CD4-positive, CD25-positive, alpha-beta regulatory T cell (primary cell): ENCODE measurements at regions not wholly inside any gene's neighbourhood (a gene's known extent, or its start where the extent isn't known, plus 50 kb on each side); places are given as distances from the start of the nearest gene placed in this dataset.

ENCODE experiments used
- ATAC-seq, 2 donors: fragments of 150-1000 bp; cut with Tn5 transposase; one replicate each; pipeline ENCODE4 v1.10.0; 2021; ENCODE audit warnings: low read depth in 2 of 2, moderate number of reproducible peaks in 2 of 2, moderate library complexity in 1 of 2
- DNase-seq, 3 donors: peaks; one replicate each; pipeline versions ENCODE4 v3.0.0 to v3.0.0-alpha.2; 2012 to 2022; ENCODE audit warnings: mixed read lengths in 1 of 3
- H3K27ac ChIP-seq: one replicate; pipeline ENCODE4 v1.7.0; 2013; ENCODE audit warnings: mild to moderate bottlenecking, low read length; ENCODE audit not compliant: insufficient read depth, poor library complexity, severe bottlenecking
- H3K27me3 ChIP-seq: one replicate; pipeline ENCODE4 v1.7.0; 2013; ENCODE audit warnings: low read length; ENCODE audit not compliant: control insufficient read depth, insufficient read depth
- H3K36me3 ChIP-seq: one replicate; pipeline ENCODE4 v1.7.0; 2013; ENCODE audit warnings: mild to moderate bottlenecking, low read length, moderate library complexity; ENCODE audit not compliant: control insufficient read depth, insufficient read depth
- H3K4me1 ChIP-seq: 2 replicates; pipeline ENCODE4 v1.7.0; 2013; ENCODE audit warnings: mild to moderate bottlenecking, low read length; ENCODE audit not compliant: insufficient read depth, control insufficient read depth, poor library complexity, severe bottlenecking
- H3K4me3 ChIP-seq: one replicate; pipeline ENCODE4 v1.7.0; 2013; ENCODE audit warnings: low read depth, mild to moderate bottlenecking, low read length, moderate library complexity
- H3K9me3 ChIP-seq, 2 experiments: 1 replicate in 1 of 2; 2 replicates in 1 of 2; pipeline ENCODE4 v1.7.0; 2013; ENCODE audit warnings: low read length in 2 of 2, mild to moderate bottlenecking in 1 of 2, moderate library complexity in 1 of 2; ENCODE audit not compliant: control insufficient read depth in 2 of 2
- H3K27ac Mint-ChIP-seq, 3 donors: one replicate each; pipeline ENCODE4 v1.8.0; 2020 to 2022; ENCODE audit warnings: mild to moderate bottlenecking in 3 of 3, mixed read lengths in 3 of 3, moderate library complexity in 2 of 3
- H3K27me3 Mint-ChIP-seq: one replicate; pipeline ENCODE4 v1.8.0; 2022; ENCODE audit warnings: mild to moderate bottlenecking, mixed read lengths
- H3K36me3 Mint-ChIP-seq: one replicate; pipeline ENCODE4 v1.8.0; 2020; ENCODE audit warnings: mixed read lengths
- H3K4me1 Mint-ChIP-seq, 4 donors: one replicate each; pipeline ENCODE4 v1.8.0; 2020 to 2022; ENCODE audit warnings: mixed read lengths in 4 of 4, mild to moderate bottlenecking in 1 of 4
- H3K4me3 Mint-ChIP-seq, 4 donors: one replicate each; pipeline ENCODE4 v1.8.0; 2020 to 2022; ENCODE audit warnings: mild to moderate bottlenecking in 4 of 4, mixed read lengths in 4 of 4, moderate library complexity in 3 of 4
- H3K9me3 Mint-ChIP-seq, 7 donors: one replicate each; pipeline ENCODE4 v1.8.0; 2020 to 2022; ENCODE audit warnings: mixed read lengths in 7 of 7, mild to moderate bottlenecking in 3 of 7, moderate library complexity in 2 of 7

DNA sequence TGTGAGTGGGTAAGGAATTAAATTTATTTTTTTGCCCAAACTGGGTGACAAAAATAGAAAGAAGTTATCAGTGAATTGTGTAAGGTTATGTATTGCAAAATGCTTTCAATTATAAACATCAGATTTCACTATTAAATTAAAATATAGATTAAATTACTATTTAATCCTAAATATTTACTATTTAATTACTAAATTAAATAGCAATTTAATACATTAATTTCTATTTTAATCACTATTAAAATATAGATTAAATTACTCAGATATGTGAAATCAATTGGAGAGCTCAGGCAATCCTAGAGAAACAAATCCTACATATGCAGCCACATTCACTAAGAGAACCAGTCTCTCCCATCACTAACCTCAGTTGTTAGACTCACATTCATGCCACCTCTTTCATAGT, 2075.8 kb downstream of the MRPL39 start:
- H3K27ac Mint-ChIP-seq = no peak overlapping the region
- peaks cover 0 to 12% (median 2%) of the 10 kb centered on the region in 7 donors for H3K9me3 Mint-ChIP-seq
- H3K4me3 Mint-ChIP-seq = no peak overlapping the region

DNA sequence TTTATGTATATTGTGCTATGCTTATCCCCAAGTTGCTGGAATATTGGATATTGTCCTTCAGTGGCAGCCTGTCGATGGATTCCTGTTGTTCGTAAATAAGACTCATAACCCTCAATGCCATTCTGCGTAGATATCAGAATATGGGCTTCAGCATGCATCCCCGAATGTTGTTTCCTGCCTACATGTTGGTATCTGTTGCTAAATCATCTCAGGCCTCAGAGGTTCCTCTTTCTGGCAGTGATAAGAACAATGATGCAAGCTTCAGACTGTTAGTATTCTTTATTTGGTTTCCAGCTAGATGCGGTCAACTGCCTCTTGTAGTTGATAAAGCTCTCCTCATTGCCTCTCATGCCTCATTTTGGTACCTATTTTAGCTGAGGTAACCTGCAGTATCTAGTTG, 2082.6 kb downstream of the MRPL39 start:
- no peak overlapping the region for H3K4me3 ChIP-seq
- no peak for DNase-seq
- no peak for ATAC-seq
- no peaks in the 10 kb centered on the region for H3K9me3 ChIP-seq
- Mint-ChIP-seq H3K27ac (no peak overlapping the region), H3K36me3 (no peaks in the 10 kb centered on the region), H3K4me3 (no peak overlapping the region), H3K9me3 (peaks cover 0 to 7% (median 3%) of the 10 kb centered on the region in 7 donors), H3K27me3 (no peaks in the 10 kb centered on the region), H3K4me1 (no peaks in the 10 kb centered on the region)
- no peaks in the 10 kb centered on the region for H3K27me3 ChIP-seq
- no peaks in the 10 kb centered on the region for H3K4me1 ChIP-seq
- H3K36me3 ChIP-seq = no peaks in the 10 kb centered on the region
- no peak overlapping the region for H3K27ac ChIP-seq

More for the DNA sequence above, 2075.8 kb downstream of the MRPL39 start:
- Histone ChIP-seq H3K36me3 (no peaks in the 10 kb centered on the region), H3K9me3 (peaks cover 0 to 4% of the 10 kb centered on the region in 2 experiments), H3K27me3 (no peaks in the 10 kb centered on the region), H3K4me1 (no peaks in the 10 kb centered on the region), H3K4me3 (no peak overlapping the region), H3K27ac (no peak overlapping the region)
- Mint-ChIP-seq H3K27me3 (no peaks in the 10 kb centered on the region), H3K36me3 (no peaks in the 10 kb centered on the region), H3K4me1 (no peaks in the 10 kb centered on the region)
- ATAC-seq (no peak), DNase-seq (no peak)

DNA sequence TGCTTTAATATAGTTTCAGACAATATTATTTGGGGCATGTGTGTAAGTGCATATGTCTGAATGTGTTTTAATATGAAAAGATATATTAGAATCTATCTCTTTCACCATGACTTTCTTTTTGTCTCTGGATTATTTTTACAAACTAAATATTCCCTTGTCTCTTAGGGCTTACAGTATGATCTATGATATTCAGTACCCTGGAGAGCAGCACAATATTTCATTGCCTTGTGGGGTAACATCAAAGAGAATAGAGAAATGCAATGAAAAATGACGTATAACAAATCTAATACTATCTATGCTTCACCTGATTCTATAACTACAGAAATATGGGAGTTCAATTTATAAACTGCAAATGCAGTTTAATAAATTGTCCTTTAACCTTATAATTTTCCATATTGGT, 2084.5 kb downstream of the MRPL39 start:
- H3K4me1 ChIP-seq = no peaks in the 10 kb centered on the region
- H3K27me3 Mint-ChIP-seq = no peaks in the 10 kb centered on the region

DNA sequence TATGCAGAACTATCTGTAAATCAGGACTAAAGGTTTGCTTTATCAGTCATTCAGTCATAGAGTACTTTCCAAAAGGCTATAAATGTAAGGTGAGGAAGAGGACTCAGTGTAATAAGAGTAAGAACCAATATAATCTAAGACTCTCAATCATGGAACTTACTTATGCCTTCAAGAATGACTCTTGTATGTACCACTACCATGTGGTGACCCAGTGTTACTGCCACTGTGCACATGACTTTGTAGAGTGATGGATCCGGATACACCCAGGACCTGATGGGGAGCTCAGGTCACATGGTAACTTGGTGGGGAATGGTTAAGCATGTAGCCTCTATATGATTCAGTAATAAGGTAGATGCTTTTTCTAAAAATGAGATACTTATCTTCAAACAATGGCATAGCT, 2099.8 kb downstream of the MRPL39 start:
- no peak for ATAC-seq
- Histone ChIP-seq H3K36me3 (no peaks in the 10 kb centered on the region), H3K4me1 (no peaks in the 10 kb centered on the region), H3K4me3 (no peak overlapping the region), H3K27ac (no peak overlapping the region), H3K9me3 (peaks cover 2 to 12% of the 10 kb centered on the region in 2 experiments), H3K27me3 (no peaks in the 10 kb centered on the region)
- Mint-ChIP-seq H3K27ac (no peak overlapping the region), H3K9me3 (peaks cover 2 to 12% (median 6%) of the 10 kb centered on the region in 7 donors), H3K27me3 (no peaks in the 10 kb centered on the region), H3K4me1 (no peaks in the 10 kb centered on the region), H3K4me3 (no peak overlapping the region), H3K36me3 (no peaks in the 10 kb centered on the region)
- DNase-seq = no peak

More for the DNA sequence above, 2084.5 kb downstream of the MRPL39 start:
- H3K4me3 Mint-ChIP-seq = no peak overlapping the region
- H3K27ac Mint-ChIP-seq = no peak overlapping the region
- no peaks in the 10 kb centered on the region for H3K36me3 ChIP-seq
- ATAC-seq (no peak), DNase-seq (no peak)
- H3K4me1 Mint-ChIP-seq = no peaks in the 10 kb centered on the region
- no peaks in the 10 kb centered on the region for H3K36me3 Mint-ChIP-seq
- H3K27ac ChIP-seq = no peak overlapping the region
- H3K27me3 ChIP-seq = no peaks in the 10 kb centered on the region
- no peak overlapping the region for H3K4me3 ChIP-seq
- peaks cover 0 to 9% (median 3%) of the 10 kb centered on the region in 7 donors for H3K9me3 Mint-ChIP-seq
- H3K9me3 ChIP-seq = no peaks in the 10 kb centered on the region

DNA sequence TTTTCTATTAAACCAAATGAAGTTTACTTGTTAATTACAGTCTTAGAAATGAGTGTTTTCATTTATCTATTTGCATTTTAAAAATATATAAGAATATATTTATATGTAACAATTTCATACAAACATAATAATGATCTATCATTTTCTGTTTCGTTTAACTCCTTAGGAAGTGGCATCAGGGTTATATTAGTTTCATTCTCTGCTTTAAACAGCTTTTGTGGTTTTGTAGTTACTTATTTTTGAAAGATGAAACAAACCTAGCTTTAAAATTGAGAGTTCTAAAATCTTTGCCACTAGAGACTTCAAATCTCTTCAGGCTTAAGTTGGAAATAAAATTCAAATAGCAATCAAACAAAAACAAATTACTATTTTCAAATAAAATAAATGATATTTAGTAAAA, 2110.6 kb downstream of the MRPL39 start:
- ATAC-seq = no peak
- H3K36me3 Mint-ChIP-seq = no peaks in the 10 kb centered on the region
- no peak overlapping the region for H3K27ac Mint-ChIP-seq
- H3K36me3 ChIP-seq = no peaks in the 10 kb centered on the region
- no peaks in the 10 kb centered on the region for H3K27me3 Mint-ChIP-seq
- peaks cover 1 to 17% (median 7%) of the 10 kb centered on the region in 7 donors for H3K9me3 Mint-ChIP-seq
- peaks cover 2 to 6% of the 10 kb centered on the region in 2 experiments for H3K9me3 ChIP-seq
- no peaks in the 10 kb centered on the region for H3K4me1 Mint-ChIP-seq
- DNase-seq = no peak
- no peaks in the 10 kb centered on the region for H3K27me3 ChIP-seq
- no peak overlapping the region for H3K4me3 ChIP-seq
- no peak overlapping the region for H3K27ac ChIP-seq
- H3K4me1 ChIP-seq = no peaks in the 10 kb centered on the region
- H3K4me3 Mint-ChIP-seq = no peak overlapping the region

DNA sequence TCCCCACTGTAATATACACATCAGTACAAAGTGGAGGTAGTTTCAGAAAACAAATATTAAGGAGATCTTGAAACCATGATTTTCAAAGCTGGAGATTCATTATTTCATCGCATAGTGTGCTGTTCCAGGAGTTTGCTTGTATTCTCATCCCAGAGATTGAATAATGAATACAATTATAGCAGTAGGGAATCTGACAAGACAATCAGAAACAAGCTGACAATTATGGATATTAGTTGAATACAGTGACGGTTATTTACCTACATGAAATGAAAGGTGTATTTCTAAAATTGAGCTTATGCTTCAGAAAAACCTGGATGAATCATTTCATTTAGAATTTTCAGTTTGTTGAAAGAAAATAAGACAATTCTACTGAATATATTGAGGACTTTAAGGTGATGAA, 2119.0 kb downstream of the MRPL39 start:
- Mint-ChIP-seq H3K4me1 (no peaks in the 10 kb centered on the region), H3K9me3 (peaks cover 3 to 12% (median 5%) of the 10 kb centered on the region in 7 donors), H3K27me3 (no peaks in the 10 kb centered on the region), H3K27ac (no peak overlapping the region), H3K4me3 (no peak overlapping the region), H3K36me3 (no peaks in the 10 kb centered on the region)
- no peaks in the 10 kb centered on the region for H3K27me3 ChIP-seq
- no peaks in the 10 kb centered on the region for H3K4me1 ChIP-seq
- no peak overlapping the region for H3K27ac ChIP-seq
- no peaks in the 10 kb centered on the region for H3K36me3 ChIP-seq
- H3K9me3 ChIP-seq = peaks cover 2 to 3% of the 10 kb centered on the region in 2 experiments
- ATAC-seq (no peak), DNase-seq (no peak)
- no peak overlapping the region for H3K4me3 ChIP-seq

DNA sequence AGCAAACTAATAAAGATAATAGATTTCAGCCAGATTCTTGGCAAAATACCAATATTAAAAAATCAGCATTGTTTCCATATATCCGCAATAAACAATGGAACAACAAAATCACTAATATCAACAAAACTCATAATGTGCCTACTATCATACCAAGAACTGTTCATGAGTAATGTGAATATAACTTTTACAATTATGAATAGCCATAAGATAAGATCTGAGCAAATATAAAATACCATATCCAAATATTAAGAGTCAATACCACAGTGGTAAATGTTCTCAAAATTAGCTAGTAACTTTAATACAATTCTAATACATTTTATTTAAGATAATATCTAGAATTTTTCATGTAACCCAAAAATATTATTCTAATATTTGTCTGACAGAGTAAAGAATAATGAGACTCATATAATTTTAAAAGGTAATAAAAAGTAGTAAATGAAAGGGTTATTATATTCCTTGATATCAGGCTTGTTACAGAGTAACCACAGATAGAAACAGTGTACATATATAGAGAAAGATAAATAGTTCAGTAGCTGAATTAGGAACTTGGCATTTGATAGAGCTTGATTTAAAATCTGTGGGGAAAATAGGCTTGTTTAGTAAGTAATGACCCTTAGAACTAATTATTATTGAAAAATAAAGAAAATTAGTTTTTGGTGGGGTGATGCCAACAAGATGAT, 2126.6 kb downstream of the MRPL39 start:
- Histone ChIP-seq H3K36me3 (no peaks in the 10 kb centered on the region), H3K27ac (no peak overlapping the region), H3K9me3 (no peaks in the 10 kb centered on the region), H3K4me3 (no peak overlapping the region), H3K27me3 (no peaks in the 10 kb centered on the region), H3K4me1 (no peaks in the 10 kb centered on the region)
- Mint-ChIP-seq H3K27ac (no peak overlapping the region), H3K4me3 (no peak overlapping the region), H3K36me3 (no peaks in the 10 kb centered on the region), H3K9me3 (peaks cover 0 to 16% (median 4%) of the 10 kb centered on the region in 7 donors), H3K4me1 (no peaks in the 10 kb centered on the region), H3K27me3 (no peaks in the 10 kb centered on the region)
- no peak for ATAC-seq
- DNase-seq = no peak

DNA sequence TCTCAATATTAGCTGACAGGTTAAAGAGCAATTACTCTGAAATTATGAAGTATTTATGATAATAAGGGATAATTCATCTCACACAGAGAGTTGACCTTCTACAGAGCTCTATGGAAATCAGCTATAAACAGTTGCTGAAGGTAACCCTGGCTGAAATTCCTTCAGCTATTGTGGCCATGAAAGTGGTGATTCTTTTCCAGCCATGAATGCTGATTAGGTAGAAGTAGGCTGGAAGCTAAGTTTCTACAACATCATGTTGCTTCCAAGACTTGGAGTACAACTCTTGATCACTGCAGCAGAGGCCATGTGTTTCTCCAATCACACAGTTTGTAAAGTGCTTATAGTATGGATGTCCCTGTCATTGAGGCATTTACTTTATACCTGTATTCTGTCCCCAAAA, 2128.9 kb downstream of the MRPL39 start:
- H3K9me3 Mint-ChIP-seq = peaks cover 0 to 16% (median 2%) of the 10 kb centered on the region in 7 donors
- Histone ChIP-seq H3K4me1 (no peaks in the 10 kb centered on the region), H3K9me3 (no peaks in the 10 kb centered on the region), H3K4me3 (no peak overlapping the region), H3K27ac (no peak overlapping the region), H3K27me3 (no peaks in the 10 kb centered on the region), H3K36me3 (no peaks in the 10 kb centered on the region)
- no peaks in the 10 kb centered on the region for H3K27me3 Mint-ChIP-seq
- ATAC-seq (no peak), DNase-seq (no peak)
- no peak overlapping the region for H3K4me3 Mint-ChIP-seq
- no peaks in the 10 kb centered on the region for H3K36me3 Mint-ChIP-seq
- no peak overlapping the region for H3K27ac Mint-ChIP-seq
- H3K4me1 Mint-ChIP-seq = no peaks in the 10 kb centered on the region
